OCI-M2 (cell line): ENCODE measurements at regions not wholly inside any gene's neighbourhood (a gene's known extent, or its start where the extent isn't known, plus 50 kb on each side); places are given as distances from the start of the nearest gene placed in this dataset.
"Not testable (repeated sequence)": the region's sequence is repeated elsewhere in the genome, so short reads cannot be mapped to it uniquely, and the experiment has no call there.

ENCODE experiments used
- DNase-seq: peaks from one replicate; lab custom pipeline; 2025; ENCODE audit not compliant: unreplicated experiment; lab: John Stamatoyannopoulos, UW

DNA sequence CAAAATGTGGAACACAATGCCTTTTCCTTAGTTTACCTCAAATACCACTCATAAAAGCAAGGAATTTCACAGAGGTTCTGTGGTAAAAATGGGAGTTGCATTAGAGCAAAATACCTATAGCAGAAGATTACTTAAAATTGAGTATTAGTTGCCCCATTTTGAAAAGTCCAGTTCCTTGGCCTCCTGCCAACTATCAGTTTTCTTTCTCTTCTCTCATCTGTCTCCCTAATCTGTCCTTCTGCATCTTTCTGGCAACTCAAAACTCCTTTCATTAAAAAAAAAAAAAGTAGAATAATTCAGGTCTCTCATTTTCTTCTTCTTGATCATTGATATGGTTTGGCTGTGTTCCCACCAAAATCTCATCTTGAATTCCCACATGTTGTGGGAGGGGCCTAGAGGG is 127.3 kb downstream of the ATP23 start:
- no peak for DNase-seq

DNA sequence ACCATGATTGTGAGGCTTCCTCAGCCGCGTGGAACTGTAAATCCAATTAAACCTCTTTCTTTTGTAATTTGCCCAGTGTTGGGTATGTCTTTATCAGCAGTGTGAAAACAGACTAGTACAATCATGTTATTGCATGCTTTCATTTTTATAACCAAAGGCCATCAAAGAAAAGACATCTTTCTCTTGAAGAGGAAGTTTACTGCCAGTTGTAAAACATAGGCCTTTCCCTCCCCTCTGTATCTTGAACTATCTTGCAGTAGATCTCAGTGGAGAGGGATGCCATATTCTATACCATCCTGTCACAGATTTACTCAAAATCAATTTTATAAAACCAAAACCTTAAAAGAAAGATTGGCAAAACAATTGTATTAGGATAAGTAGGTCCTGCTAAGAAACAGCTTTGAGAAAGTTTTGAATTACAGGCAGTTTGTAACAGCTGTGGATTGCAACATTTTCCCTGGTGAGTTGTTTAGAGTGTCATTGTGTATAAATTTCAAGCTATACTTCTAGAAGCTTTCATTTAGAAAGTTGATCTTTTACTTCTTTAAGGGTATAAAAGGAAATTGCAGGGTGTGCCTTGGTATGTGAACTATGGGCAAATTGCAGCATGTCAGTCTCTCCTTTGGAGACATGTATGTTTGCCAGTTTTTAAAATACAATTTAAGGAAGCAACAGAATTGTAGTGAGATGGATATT is 128.0 kb downstream of the ATP23 start:
- no peak for DNase-seq

- DNase-seq = no peak
Measured at GRCh38 chr12:58071994-58072393, 130.6 kb downstream of the ATP23 start.

DNA sequence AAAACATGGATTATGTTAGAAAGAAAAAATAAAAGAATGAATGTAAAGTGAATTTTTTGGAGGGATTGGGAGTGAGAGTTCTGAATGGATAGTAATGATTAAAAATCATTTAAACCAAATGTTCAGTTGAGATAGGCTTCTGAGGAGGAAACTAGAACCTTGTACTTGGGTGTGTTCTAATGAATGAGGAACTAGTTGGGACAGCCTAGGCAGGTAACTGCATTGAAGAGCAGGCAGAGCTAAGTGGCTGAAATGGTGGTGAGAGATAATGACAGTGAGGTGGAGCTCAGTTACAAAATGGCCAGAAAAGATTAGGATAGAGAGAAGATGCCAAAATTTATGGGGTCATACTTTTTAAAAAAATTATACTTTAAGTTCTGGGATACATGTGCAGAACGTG is 132.9 kb downstream of the ATP23 start:
- no peak for DNase-seq

DNA sequence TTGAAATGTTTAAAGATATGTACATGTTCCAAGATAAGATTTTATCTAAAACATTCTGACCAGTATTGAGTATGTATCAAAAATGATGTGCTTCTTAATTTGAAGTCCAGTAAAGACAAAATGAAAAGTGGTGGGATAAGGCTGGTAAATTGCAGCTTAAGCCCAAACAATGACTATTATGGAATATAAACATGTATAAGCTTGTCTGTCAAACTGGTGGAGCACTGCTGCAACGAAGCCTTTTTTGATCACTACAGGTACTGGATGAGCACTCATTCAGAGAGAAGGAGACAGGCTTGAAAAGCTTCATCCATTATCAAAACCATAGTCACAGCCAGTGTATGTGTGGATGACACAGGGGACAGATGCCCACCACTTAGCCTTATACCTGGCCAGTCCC is 138.4 kb downstream of the ATP23 start:
- no peak for DNase-seq

DNA sequence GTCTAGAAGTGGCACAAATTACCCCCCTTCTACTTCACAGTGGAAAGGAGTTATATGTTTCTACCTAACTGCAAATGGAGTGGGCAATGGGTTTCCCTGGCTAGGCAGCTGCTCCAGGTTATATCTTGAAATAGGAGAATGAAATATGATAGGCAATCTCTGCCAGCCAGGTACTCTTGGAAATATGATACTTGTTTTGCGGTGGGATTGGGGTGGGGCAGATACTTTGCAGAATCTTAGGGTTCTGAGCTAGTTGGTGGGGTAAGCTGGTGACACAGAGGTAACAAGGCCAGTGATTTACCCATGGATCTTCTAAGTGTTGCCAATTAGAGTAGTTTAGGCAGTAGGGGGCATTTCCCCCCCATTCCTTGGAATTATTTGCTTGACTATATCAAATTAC is 140.1 kb downstream of the ATP23 start:
- DNase-seq = no peak

- DNase-seq = no peak
Measured at GRCh38 chr12:58082996-58083395, 141.6 kb downstream of the ATP23 start.

DNA sequence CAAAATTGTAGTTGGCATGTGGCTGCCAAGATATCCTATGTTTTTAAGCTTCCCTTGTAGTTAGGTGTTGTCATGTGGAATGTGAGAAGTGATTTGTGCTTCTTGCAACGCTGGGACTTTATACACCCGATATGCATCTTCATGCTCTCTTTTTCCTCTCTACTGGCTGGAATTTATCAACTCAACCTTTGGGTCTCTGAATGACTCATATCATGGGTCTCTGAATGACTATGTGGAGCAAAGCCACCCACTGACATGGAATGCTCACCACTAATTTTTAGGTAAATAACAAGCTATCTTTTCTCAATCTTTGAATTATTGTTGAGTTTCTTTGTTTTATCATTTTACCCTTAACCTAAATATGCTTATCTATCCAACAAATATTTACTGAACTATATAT is 144.6 kb downstream of the ATP23 start:
- DNase-seq = no peak

DNA sequence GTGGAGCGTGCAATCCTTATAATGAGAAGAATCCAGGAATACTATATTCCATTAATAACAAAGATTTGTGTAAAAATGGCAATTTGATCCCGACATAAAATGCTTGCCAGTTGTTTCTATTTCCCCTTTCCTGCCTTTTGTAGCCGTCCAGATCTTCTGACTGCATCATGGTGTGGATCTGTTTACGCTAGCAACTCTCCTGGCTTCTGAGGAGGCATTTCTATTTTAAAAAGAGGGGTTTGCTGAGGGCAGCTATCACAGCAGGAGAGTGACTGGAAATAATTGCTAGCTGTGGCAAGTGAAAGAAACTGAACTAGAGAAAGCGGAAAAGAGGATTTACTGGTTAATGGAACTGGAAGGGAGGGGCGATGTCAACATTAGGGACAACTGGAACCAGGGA is 145.6 kb downstream of the ATP23 start:
- DNase-seq = no peak

DNA sequence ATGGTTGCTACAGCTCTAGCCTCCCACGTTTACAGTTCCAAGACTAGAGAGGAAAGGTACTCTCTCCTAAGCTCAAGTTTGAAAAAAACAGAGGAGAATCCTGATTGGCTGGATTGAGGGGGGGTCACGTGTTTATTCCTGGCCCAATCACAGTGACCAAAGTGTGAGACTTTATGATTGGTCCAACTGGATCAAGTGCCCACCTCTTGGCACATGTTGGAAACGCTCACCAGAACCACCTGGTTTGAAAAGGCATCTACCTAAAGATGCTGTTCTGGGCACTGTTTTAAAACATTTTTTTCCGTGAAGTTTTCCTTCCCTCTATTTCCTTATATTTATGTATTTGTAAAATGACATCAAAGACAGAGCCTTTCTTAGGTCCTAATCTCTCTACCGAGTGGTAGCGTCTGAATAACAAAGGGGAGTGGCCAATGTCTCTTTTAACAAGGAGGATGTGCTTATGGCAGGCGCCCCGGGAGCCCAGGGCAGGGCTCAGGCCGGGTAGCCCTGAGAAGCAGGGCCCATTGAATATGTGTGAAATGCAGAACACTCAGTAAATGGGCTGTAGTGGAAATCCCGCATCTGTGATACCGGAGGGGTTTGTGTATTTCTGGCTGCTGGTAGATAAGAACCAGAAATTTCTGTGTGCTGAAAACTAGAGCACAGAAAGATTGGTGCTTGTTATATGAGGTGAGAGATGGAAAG is 146.2 kb downstream of the ATP23 start:
- no peak for DNase-seq

- no peak for DNase-seq
Measured at GRCh38 chr12:58089588-58089987, 148.2 kb downstream of the ATP23 start.

GRCh38 chr12:58090685-58091084 is 149.3 kb downstream of the ATP23 start:
- no peak for DNase-seq

- DNase-seq = no peak
Measured at GRCh38 chr12:58095002-58095401, 153.6 kb downstream of the ATP23 start.

GRCh38 chr12:58097741-58098140 is 156.4 kb downstream of the ATP23 start:
- no peak for DNase-seq

- no peak for DNase-seq
Measured at GRCh38 chr12:58099476-58099875, 158.1 kb downstream of the ATP23 start.

- no peak for DNase-seq
Measured at GRCh38 chr12:58104351-58104755, 163.0 kb downstream of the ATP23 start.

DNA sequence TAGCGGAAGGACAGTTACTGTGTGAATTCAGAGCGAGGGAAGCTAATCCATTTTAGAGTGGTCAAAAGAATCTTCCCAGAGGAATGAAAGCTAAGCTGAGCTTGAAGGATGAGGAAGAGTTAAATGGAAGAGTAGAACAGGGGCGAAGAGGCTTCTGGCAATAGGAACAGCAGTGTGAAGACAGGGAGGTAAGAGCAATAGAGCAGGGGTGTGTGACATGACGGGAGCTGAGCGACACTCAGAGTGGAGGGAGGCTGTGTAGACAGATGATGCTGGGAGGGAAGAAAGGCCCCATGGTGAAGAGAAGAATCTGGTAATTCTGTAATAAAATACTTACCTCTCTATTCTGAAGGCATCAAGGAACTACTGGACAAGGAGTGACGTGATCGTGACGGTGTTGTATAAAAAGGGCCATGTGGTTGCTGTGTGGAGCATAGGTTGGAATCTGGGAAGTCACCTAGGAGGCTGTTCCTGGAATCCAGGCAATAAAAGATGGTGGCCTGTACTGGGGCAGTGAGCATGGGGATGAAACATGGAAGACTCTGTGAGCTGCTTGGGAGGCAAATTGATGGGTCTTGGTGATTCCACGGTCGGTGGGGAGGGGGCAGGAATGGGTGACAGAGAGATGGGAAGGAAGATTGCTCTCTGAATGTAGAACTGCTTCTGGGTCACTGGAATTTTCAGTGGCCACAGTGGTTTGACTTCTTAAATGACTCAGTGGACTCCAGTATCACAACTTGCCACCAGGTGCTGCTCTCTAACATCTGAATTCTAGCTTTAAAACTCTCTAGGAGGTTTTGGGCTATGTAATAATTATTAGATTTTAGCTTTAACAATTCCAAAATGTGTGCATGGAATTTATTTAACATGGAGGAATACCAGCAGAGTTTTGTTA is 164.1 kb downstream of the ATP23 start:
- DNase-seq = no peak

DNA sequence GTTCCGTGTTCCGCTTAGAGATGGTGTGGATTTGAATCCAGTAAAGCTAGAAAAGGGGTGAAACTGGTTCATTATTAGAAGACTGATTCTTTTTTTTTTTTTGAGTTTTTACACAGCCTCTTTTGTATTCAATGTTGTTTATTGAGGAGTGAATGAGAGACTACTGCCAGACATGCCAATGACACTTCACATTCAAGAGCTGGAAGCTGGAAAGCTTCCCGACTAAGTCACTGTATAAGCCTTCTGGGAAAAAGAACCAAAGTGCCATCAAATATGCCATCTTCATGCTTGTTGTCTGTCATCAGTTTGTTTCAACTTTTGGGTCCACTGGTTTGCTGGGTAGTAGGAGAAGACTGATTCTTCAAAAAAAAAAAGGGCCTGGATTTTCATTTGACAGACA is 164.8 kb downstream of the ATP23 start:
- no peak for DNase-seq

GRCh38 chr12:58117201-58117600 is 175.8 kb downstream of the ATP23 start:
- no peak for DNase-seq

- DNase-seq = no peak
Measured at GRCh38 chr12:58117667-58118066, 176.3 kb downstream of the ATP23 start.

- not testable (repeated sequence) for DNase-seq
Measured at GRCh38 chr12:58125761-58126160, 184.4 kb downstream of the ATP23 start.
